Stimulated activated naive CD8-positive, alpha-beta T cell treated with anti-CD3 and anti-CD28 coated beads, Interleukin-15, Interleukin-2, amounts not matched to agents 100 ng/mL and 50 ng/mL, for 24 hours (primary cell): ENCODE measurements at regions not wholly inside any gene's neighbourhood (a gene's known extent, or its start where the extent isn't known, plus 50 kb on each side); places are given as distances from the start of the nearest gene placed in this dataset.
"Not testable (repeated sequence)": the region's sequence is repeated elsewhere in the genome, so short reads cannot be mapped to it uniquely, and the experiment has no call there.

Experiments
- H3K27ac Mint-ChIP-seq: one replicate; pipeline ENCODE4 v1.8.0; 2021; ENCODE audit warnings: mild to moderate bottlenecking, mixed read lengths
- H3K27me3 Mint-ChIP-seq: one replicate; pipeline ENCODE4 v1.8.0; 2021; ENCODE audit warnings: mixed read lengths
- H3K36me3 Mint-ChIP-seq: one replicate; pipeline ENCODE4 v1.8.0; 2021; ENCODE audit warnings: low read depth, mixed read lengths
- H3K4me1 Mint-ChIP-seq: one replicate; pipeline ENCODE4 v1.8.0; 2021; ENCODE audit warnings: low read depth, mixed read lengths
- H3K4me3 Mint-ChIP-seq: one replicate; pipeline ENCODE4 v1.8.0; 2021; ENCODE audit warnings: mild to moderate bottlenecking, mixed read lengths
- H3K9me3 Mint-ChIP-seq: one replicate; pipeline ENCODE4 v1.8.0; 2021; ENCODE audit warnings: mixed read lengths

DNA sequence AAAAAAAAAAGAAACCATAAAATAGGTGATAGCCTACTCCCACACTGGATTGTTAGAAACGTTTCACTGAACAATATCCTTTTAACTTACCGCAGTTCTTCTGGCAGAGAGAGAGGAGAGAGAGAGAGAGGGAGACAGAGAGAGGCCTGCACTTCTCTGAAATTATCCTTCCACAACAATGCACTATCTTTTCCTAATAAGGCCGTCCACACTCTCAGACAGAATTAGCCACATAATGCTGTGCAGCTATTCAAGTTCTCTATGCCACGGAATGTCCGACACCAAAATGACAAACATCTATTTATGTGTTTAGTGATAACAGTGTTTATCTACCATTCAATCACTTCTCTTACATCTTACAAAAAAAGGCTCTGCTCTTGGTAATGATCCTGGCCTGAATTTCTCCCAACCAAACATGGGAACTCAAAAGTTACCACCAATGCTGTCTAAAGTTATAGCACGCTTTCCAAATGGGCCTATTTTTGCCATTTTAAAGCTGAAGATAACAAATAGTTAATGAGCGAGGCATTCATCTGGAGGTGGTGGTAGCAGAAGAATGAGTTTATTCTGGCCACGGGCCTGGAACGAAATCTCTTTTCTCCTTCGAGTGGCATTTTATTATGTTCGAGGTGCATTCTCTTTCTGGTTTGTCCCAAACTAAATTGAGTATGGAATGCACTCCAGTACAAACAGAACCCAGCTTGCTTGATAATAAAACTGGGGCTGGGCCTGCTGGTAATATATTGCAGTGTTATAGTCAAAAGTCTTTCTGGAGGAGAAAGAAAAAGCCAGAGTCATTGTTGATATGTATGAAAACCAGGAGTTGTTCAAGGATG is 160.2 kb upstream of the SVIL start:
- Mint-ChIP-seq H3K4me3 (no peak overlapping the region), H3K36me3 (no peaks in the 10 kb centered on the region), H3K27ac (no peak overlapping the region), H3K4me1 (no peaks in the 10 kb centered on the region), H3K9me3 (no peaks in the 10 kb centered on the region), H3K27me3 (no peaks in the 10 kb centered on the region)

DNA sequence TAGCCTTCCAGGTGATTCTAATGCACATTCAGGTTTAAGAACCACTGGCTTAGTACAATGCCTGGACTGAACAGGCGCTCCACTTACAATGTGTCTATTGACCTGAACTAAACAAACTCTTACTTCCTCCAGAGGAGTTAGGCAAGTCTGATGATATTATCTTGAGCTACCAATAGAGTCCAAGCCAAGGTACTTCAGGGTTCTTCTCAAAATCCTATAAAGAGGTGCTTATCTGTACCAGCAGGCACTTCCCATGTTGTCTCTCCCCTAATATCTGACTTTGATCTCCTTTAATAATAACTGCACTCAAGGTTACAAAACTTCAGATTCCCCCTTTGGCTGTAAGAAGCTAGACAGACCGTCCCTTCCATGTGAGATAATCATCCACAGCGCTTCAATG is 157.0 kb upstream of the SVIL start:
- no peaks in the 10 kb centered on the region for H3K36me3 Mint-ChIP-seq

GRCh38 chr10:29790207-29790606 is 155.4 kb upstream of the SVIL start:
- Mint-ChIP-seq H3K36me3 (no peaks in the 10 kb centered on the region), H3K4me3 (no peak overlapping the region), H3K27me3 (peaks cover 6% of the 10 kb centered on the region), H3K9me3 (peaks cover 4% of the 10 kb centered on the region), H3K27ac (no peak overlapping the region), H3K4me1 (no peaks in the 10 kb centered on the region)

More for the DNA sequence above, 157.0 kb upstream of the SVIL start:
- Mint-ChIP-seq H3K9me3 (no peaks in the 10 kb centered on the region), H3K27me3 (no peaks in the 10 kb centered on the region), H3K27ac (no peak overlapping the region), H3K4me1 (no peaks in the 10 kb centered on the region), H3K4me3 (no peak overlapping the region)

GRCh38 chr10:29788113-29788512 is 153.3 kb upstream of the SVIL start:
- peaks cover 4% of the 10 kb centered on the region for H3K9me3 Mint-ChIP-seq
- H3K4me1 Mint-ChIP-seq = no peaks in the 10 kb centered on the region
- no peaks in the 10 kb centered on the region for H3K36me3 Mint-ChIP-seq
- H3K4me3 Mint-ChIP-seq = no peak overlapping the region
- H3K27me3 Mint-ChIP-seq = peaks cover 10% of the 10 kb centered on the region
- H3K27ac Mint-ChIP-seq = no peak overlapping the region

DNA sequence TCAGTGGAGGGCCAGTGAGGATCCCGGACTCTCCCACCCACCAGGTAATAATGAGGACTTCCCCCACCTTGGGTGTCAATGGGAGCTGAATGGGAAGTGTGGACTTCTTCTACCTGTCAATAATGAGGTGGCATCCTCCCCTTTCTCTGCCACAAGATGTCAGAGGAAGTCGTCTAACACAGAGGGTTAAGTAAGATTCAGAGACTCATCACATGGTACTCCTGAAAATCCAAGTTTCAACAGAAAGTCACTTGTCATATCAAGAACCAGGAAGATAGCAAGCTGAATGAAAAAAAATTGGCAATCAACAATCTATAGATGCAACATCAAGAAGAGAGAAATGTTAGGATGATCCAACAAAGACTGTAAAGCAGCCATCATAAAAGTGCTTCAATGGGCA is 150.9 kb upstream of the SVIL start:
- no peak overlapping the region for H3K27ac Mint-ChIP-seq
- H3K9me3 Mint-ChIP-seq = peaks cover 4% of the 10 kb centered on the region
- H3K36me3 Mint-ChIP-seq = no peaks in the 10 kb centered on the region
- peaks cover 10% of the 10 kb centered on the region for H3K27me3 Mint-ChIP-seq
- no peak overlapping the region for H3K4me3 Mint-ChIP-seq
- H3K4me1 Mint-ChIP-seq = no peaks in the 10 kb centered on the region

DNA sequence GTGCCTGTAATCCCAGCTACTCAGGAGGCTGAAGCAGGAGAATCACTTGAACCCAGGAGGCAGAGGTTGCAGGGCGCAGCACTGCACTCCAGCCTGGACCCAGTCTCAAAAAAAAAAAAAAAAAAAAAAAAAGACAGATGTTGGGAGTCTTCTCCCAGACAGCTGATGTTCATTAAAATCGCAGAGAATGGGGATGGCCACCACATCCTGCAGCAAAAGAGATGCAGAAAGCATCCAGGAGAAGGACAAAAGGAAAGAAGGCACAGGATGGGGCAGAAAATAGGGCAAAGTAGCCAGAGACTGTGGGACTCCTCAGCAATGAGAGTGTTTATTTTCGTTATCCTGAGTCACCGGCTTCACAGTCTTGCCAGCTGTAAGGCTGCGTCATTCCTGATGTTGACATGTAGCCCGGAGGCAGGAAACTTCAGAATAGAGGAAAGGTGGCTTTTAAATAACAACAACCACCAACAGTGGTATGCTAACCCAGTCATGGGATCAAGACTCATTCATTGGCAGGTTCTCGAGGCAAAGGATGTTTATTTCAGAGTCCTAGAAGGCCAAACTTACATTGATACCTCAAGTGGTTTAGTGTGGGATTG is 149.5 kb upstream of the SVIL start:
- Mint-ChIP-seq H3K27me3 (peaks cover 12% of the 10 kb centered on the region), H3K36me3 (no peaks in the 10 kb centered on the region), H3K4me1 (no peaks in the 10 kb centered on the region), H3K27ac (no peak overlapping the region), H3K4me3 (no peak overlapping the region), H3K9me3 (peaks cover 4% of the 10 kb centered on the region)

DNA sequence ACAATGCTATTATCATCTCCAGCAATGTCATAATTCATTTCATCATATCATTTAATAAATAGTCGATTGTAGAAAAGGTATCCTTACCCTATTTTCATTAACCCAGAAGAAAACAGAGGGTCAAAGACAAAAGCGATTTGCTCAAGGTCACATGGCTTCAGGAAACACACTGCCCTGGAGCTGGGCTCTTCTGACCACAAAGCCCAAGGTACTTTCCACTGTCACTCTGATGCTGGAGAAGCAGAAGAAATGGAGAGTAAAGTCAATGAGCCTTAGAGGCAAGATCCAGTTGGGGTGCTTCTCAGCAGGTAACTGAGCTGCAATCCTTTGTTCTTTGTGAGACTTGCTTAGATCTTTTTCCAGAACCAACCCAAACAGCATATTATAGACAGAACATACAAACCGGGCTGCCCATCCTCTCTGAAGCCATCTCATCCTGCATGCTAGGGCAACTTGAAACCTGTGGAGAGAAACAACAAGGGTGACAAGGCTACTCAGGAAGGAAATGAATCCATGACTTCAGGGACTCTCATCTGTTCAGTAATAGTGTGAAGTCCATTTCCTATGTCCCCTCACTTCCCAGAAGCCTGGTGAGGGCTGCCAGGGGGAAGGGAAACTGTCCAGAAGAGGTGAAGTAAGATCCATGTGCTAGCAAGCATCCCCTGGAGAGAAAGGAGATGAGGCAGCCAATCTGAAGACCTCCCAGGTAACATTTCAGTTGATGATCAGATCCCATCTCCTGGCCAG is 148.6 kb upstream of the SVIL start:
- Mint-ChIP-seq H3K27ac (no peak overlapping the region), H3K4me3 (no peak overlapping the region), H3K36me3 (no peaks in the 10 kb centered on the region), H3K9me3 (peaks cover 4% of the 10 kb centered on the region), H3K4me1 (no peaks in the 10 kb centered on the region), H3K27me3 (peaks cover 17% of the 10 kb centered on the region)

DNA sequence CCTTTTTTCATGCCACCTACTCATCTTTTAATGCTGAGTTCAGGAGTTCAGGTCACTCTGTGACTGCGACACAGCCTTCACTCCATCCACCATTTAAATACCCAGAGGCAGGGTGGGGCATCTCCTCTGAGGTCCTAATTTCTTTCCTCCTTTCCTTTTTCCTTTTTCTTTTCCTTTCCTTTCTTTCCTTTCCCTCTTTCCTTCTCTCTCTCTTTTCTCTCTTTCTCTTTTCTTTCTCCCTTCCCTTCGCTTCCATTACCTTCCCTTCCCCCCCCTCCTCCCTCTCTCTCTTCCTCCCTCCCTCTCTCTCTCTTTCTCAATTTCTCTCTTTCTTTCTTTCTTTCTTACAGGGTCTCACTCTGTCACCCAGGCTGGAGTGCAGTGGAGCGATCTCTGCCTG is 145.9 kb upstream of the SVIL start:
- H3K27me3 Mint-ChIP-seq = peaks cover 14% of the 10 kb centered on the region
- no peaks in the 10 kb centered on the region for H3K36me3 Mint-ChIP-seq
- H3K27ac Mint-ChIP-seq = no peak overlapping the region
- H3K4me1 Mint-ChIP-seq = no peaks in the 10 kb centered on the region
- H3K9me3 Mint-ChIP-seq = peaks cover under 1% of the 10 kb centered on the region
- H3K4me3 Mint-ChIP-seq = no peak overlapping the region

GRCh38 chr10:29780096-29780495 is 145.3 kb upstream of the SVIL start:
- Mint-ChIP-seq H3K9me3 (no peaks in the 10 kb centered on the region), H3K4me3 (no peak overlapping the region), H3K27ac (no peak overlapping the region), H3K27me3 (peaks cover 13% of the 10 kb centered on the region), H3K36me3 (no peaks in the 10 kb centered on the region), H3K4me1 (no peaks in the 10 kb centered on the region)

DNA sequence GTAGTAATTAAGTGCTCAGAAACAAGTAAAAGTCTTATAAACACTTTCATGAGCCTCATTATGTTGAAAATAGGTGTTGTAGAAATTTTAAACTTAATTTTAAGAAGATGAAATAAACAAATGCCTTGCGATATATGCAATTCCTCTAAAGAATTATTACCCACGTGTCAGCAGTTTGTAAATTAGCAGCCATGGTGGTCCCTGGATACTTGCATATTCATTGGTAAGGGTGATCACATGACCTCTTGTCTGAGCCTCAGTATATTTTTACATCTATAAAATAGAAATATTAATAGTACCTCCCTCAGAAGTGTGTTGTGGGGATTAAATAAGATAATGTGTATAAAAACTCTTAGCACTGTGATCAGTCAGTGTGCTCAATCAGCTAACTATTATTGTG is 141.5 kb upstream of the SVIL start:
- no peaks in the 10 kb centered on the region for H3K36me3 Mint-ChIP-seq
- H3K4me1 Mint-ChIP-seq = peaks cover 12% of the 10 kb centered on the region
- peaks cover 17% of the 10 kb centered on the region for H3K27me3 Mint-ChIP-seq
- no peak overlapping the region for H3K27ac Mint-ChIP-seq
- no peak overlapping the region for H3K4me3 Mint-ChIP-seq
- peaks cover 6% of the 10 kb centered on the region for H3K9me3 Mint-ChIP-seq

DNA sequence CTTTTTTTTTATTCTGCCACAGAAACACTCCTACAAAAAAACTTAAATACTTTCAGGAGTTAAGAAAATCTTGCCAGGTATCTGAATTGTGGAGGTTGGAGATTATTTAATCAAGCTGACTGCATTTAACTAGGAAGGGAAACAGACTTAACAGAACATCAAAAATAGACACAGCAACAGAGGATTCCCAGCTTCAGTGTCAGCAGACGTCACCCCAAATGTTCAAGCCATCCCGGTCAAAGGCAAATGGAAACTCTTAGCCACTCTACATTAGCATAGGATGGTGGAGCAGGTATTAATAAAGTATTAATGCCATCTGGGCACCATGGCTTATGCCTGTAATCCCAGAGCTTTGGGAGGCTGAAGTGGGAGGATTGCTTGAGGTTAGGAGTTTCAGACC is 139.7 kb upstream of the SVIL start:
- Mint-ChIP-seq H3K4me1 (peaks cover 12% of the 10 kb centered on the region), H3K27me3 (peaks cover 21% of the 10 kb centered on the region), H3K27ac (no peak overlapping the region), H3K36me3 (no peaks in the 10 kb centered on the region), H3K9me3 (peaks cover 6% of the 10 kb centered on the region), H3K4me3 (no peak overlapping the region)

DNA sequence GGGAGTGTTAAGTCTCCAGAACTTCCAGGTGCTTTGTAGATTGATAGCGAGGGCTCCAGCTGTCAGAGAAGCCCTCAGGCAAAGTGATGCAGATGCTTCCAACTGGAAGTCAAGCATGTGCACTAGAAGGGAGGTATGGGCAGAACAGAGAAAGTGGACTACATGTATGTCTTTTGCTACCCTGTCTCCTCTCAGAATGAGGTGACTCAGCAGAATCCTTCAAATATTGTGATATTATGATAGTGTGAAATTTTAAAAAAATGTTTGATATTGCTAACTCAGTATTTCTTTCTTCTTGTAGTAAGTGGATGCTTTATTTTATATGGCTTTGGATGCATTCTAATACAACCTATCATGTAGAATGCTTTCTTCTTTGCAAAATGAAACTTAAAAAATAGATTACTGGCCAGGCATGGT is 138.9 kb upstream of the SVIL start:
- Mint-ChIP-seq H3K4me3 (no peak overlapping the region), H3K27me3 (peaks cover 16% of the 10 kb centered on the region), H3K9me3 (peaks cover 6% of the 10 kb centered on the region), H3K4me1 (peaks cover 12% of the 10 kb centered on the region), H3K36me3 (no peaks in the 10 kb centered on the region), H3K27ac (no peak overlapping the region)

GRCh38 chr10:29772403-29772802 is 137.6 kb upstream of the SVIL start:
- H3K27ac Mint-ChIP-seq = no peak overlapping the region
- H3K36me3 Mint-ChIP-seq = no peaks in the 10 kb centered on the region
- peaks cover 12% of the 10 kb centered on the region for H3K27me3 Mint-ChIP-seq
- peaks cover 6% of the 10 kb centered on the region for H3K9me3 Mint-ChIP-seq
- H3K4me1 Mint-ChIP-seq = peaks cover 12% of the 10 kb centered on the region
- H3K4me3 Mint-ChIP-seq = no peak overlapping the region

DNA sequence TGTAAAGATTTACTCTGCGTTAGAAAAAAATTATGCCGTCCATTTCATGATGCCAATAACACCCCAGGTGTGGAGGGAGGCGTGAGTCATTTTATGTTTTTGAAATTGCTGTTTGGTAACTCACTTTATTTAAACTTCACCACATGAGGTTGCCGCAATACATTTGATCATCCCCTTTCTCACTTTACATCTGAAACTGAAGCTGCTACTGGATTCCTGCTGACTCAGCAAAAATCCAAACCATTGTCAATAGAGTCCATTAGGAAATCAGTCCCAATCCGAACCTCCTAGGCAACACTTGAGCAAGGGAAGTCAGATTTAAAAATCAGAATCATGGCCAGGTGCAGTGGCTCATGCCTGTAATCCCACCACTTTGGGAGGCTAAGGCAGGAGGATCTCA is 136.6 kb upstream of the SVIL start:
- Mint-ChIP-seq H3K9me3 (peaks cover 6% of the 10 kb centered on the region), H3K4me1 (peaks cover 12% of the 10 kb centered on the region), H3K36me3 (no peaks in the 10 kb centered on the region), H3K27me3 (peaks cover 12% of the 10 kb centered on the region), H3K4me3 (no peak overlapping the region), H3K27ac (no peak overlapping the region)

GRCh38 chr10:29769277-29769676 is 134.5 kb upstream of the SVIL start:
- H3K36me3 Mint-ChIP-seq, H3K9me3 Mint-ChIP-seq, H3K27me3 Mint-ChIP-seq, H3K27ac Mint-ChIP-seq, H3K4me3 Mint-ChIP-seq: not testable (repeated sequence)
- peaks cover 12% of the 10 kb centered on the region for H3K4me1 Mint-ChIP-seq
